Omental fat pad (tissue), 3 donors: ENCODE measurements at regions not wholly inside any gene's neighbourhood (a gene's known extent, or its start where the extent isn't known, plus 50 kb on each side); places are given as distances from the start of the nearest gene placed in this dataset.

Experiments used
- ATAC-seq: fragments of 150-250 bp; one replicate; pipeline ENCODE4 v1.9.1; 2016; ENCODE audit warnings: mild to moderate bottlenecking, moderate library complexity; ENCODE audit not compliant: low FRiP score
- DNase-seq: peaks from one replicate; pipeline ENCODE4 v3.0.0-alpha.2; 2019; ENCODE audit warnings: low spot score
- CTCF ChIP-seq, 3 donors: fragments of 450-650 bp; IDR thresholded peaks; one replicate each; pipeline ENCODE4 v1.5.1; 2016 to 2017; ENCODE audit warnings: antibody characterized with exemption in 3 of 3, mild to moderate bottlenecking in 3 of 3, moderate library complexity in 2 of 3

- DNase-seq (no peak), ATAC-seq (no peak)
- TF ChIP-seq CTCF (IDR thresholded peaks at IDR 0.05), result no peak
Observed at GRCh38 chr4:3865986-3866812, 100.0 kb downstream of the ADRA2C start.

- DNase-seq (no peak), ATAC-seq (no peak)
- no peak for TF ChIP-seq CTCF (IDR thresholded peaks at IDR 0.05)
Observed at GRCh38 chr4:3866813-3867129, 100.6 kb downstream of the ADRA2C start.

GRCh38 chr4:3867403-3868100, 101.4 kb downstream of the ADRA2C start:
- ATAC-seq (no peak), DNase-seq (no peak)
- no peak for TF ChIP-seq CTCF (IDR thresholded peaks at IDR 0.05)

- ATAC-seq (no peak), DNase-seq (no peak)
- no peak for TF ChIP-seq CTCF (IDR thresholded peaks at IDR 0.05)
Observed at GRCh38 chr4:3868211-3869173, 102.3 kb downstream of the ADRA2C start.

- no peak for DNase-seq
- TF ChIP-seq CTCF (IDR thresholded peaks at IDR 0.05), result no peak
Observed at GRCh38 chr4:3869174-3869572, 103.0 kb downstream of the ADRA2C start.

GRCh38 chr4:3869661-3870566, 103.7 kb downstream of the ADRA2C start:
- TF ChIP-seq CTCF (IDR thresholded peaks at IDR 0.05), result no peak
- DNase-seq, result no peak
- ATAC-seq, result no peak

More at GRCh38 chr4:3869174-3869572, 103.0 kb downstream of the ADRA2C start:
- ATAC-seq, result no peak
